Liver (tissue), 3 donors: ENCODE measurements at regions not wholly inside any gene's neighbourhood (a gene's known extent, or its start where the extent isn't known, plus 50 kb on each side); places are given as distances from the start of the nearest gene placed in this dataset.

ENCODE experiments used
- CTCF ChIP-seq: fragments of 150-350 bp; IDR thresholded peaks from 2 replicates; pipeline ENCODE4 v1.5.1; 2017; ENCODE audit warnings: improper control_type of control experiment, low read depth, low read length; ENCODE audit not compliant: missing input control
- MAX ChIP-seq: IDR thresholded peaks from 2 replicates; pipeline ENCODE4 v1.6.1; 2016; ENCODE audit warnings: antibody characterized with exemption
- RAD21 ChIP-seq, 2 donors: IDR thresholded peaks; 2 replicates each; pipeline ENCODE4 v1.6.1; 2016; ENCODE audit warnings: antibody characterized with exemption in 2 of 2, mild to moderate bottlenecking in 2 of 2
- REST ChIP-seq: IDR thresholded peaks from 2 replicates; pipeline ENCODE4 v1.6.1; 2016; ENCODE audit warnings: antibody characterized with exemption, mild to moderate bottlenecking
- TAF1 ChIP-seq: conservative IDR thresholded peaks from 2 replicates; pipeline ENCODE4 v1.6.1; 2016; ENCODE audit warnings: antibody characterized with exemption, mild to moderate bottlenecking
- donor health status: healthy.
- donor health status: healthy.

GRCh38 chr20:11642866-11643265 is 274.8 kb upstream of the BTBD3 start:
- TF ChIP-seq TAF1 (no peak), RAD21 (IDR thresholded peaks at IDR 0.05) (no peak), CTCF (no peak), MAX (no peak), REST (no peak)
